Urothelium cell line (cell line): ENCODE measurements at regions not wholly inside any gene's neighbourhood (a gene's known extent, or its start where the extent isn't known, plus 50 kb on each side); places are given as distances from the start of the nearest gene placed in this dataset.

Experiments
- DNase-seq: peaks from one replicate; pipeline ENCODE4 v3.0.0; 2011; ENCODE audit warnings: low spot score, mixed read lengths
- FAIRE-seq: peaks from 2 replicates; lab custom pipeline; 2011; peaks lifted over from hg19 to GRCh38; lab: Jason Lieb, UNC

GRCh38 chr1:115495111-115495510 is 146.7 kb upstream of the VANGL1 start:
- DNase-seq = no peak

GRCh38 chr1:115493834-115494233 is 147.9 kb upstream of the VANGL1 start:
- FAIRE-seq = no peak

More at GRCh38 chr1:115495111-115495510, 146.7 kb upstream of the VANGL1 start:
- FAIRE-seq = peak; percentile 95

GRCh38 chr1:115492880-115493279 is 148.9 kb upstream of the VANGL1 start:
- FAIRE-seq (peak; percentile 87), DNase-seq (no peak)

More at GRCh38 chr1:115493834-115494233, 147.9 kb upstream of the VANGL1 start:
- no peak for DNase-seq

- no peak for DNase-seq
- no peak for FAIRE-seq
Measured at GRCh38 chr1:115492019-115492595, 149.7 kb upstream of the VANGL1 start.

- FAIRE-seq (peak; percentile 63), DNase-seq (no peak)
Measured at GRCh38 chr1:115491298-115492018, 150.3 kb upstream of the VANGL1 start.

- no peak for FAIRE-seq
- no peak for DNase-seq
Measured at GRCh38 chr1:115479055-115479482, 141.0 kb upstream of the NGF start.

GRCh38 chr1:115477071-115477470 is 139.0 kb upstream of the NGF start:
- DNase-seq (no peak), FAIRE-seq (peak; percentile 58)

GRCh38 chr1:115476616-115477015 is 138.6 kb upstream of the NGF start:
- DNase-seq (no peak), FAIRE-seq (no peak)

GRCh38 chr1:115475901-115476300 is 137.9 kb upstream of the NGF start:
- no peak for DNase-seq
- no peak for FAIRE-seq

- FAIRE-seq (no peak), DNase-seq (no peak)
Measured at GRCh38 chr1:115475252-115475651, 137.2 kb upstream of the NGF start.

GRCh38 chr1:115473986-115474565 is 136.0 kb upstream of the NGF start:
- FAIRE-seq = no peak
- DNase-seq = no peak

GRCh38 chr1:115469703-115470476 is 131.8 kb upstream of the NGF start:
- DNase-seq = peak; percentile 86
- FAIRE-seq = peak; percentile 92

GRCh38 chr1:115467790-115468189 is 129.7 kb upstream of the NGF start:
- no peak for FAIRE-seq

GRCh38 chr1:115467196-115467595 is 129.1 kb upstream of the NGF start:
- FAIRE-seq = peak; percentile 62
- DNase-seq = no peak

More at GRCh38 chr1:115467790-115468189, 129.7 kb upstream of the NGF start:
- no peak for DNase-seq

GRCh38 chr1:115466433-115466832 is 128.4 kb upstream of the NGF start:
- DNase-seq = no peak
- no peak for FAIRE-seq

- FAIRE-seq = no peak
- DNase-seq = no peak
Measured at GRCh38 chr1:115465802-115466363, 127.8 kb upstream of the NGF start.

GRCh38 chr1:115463347-115463746 is 125.3 kb upstream of the NGF start:
- DNase-seq (no peak), FAIRE-seq (no peak)

- no peak for DNase-seq
- FAIRE-seq = no peak
Measured at GRCh38 chr1:115462566-115463076, 124.6 kb upstream of the NGF start.

GRCh38 chr1:115461526-115461925 is 123.5 kb upstream of the NGF start:
- DNase-seq = no peak

GRCh38 chr1:115459161-115459560 is 121.1 kb upstream of the NGF start:
- no peak for DNase-seq
- no peak for FAIRE-seq

More at GRCh38 chr1:115461526-115461925, 123.5 kb upstream of the NGF start:
- FAIRE-seq = peak; percentile 61
